Cardiac muscle cell (in vitro differentiated cells and primary cell): ENCODE measurements at regions not wholly inside any gene's neighbourhood (a gene's known extent, or its start where the extent isn't known, plus 50 kb on each side); places are given as distances from the start of the nearest gene placed in this dataset.

Source experiments
- DNase-seq, 2 donors: peaks; one replicate each; pipeline versions ENCODE4 v3.0.0 to v3.0.0-alpha.2; 2010 to 2017; ENCODE audit warnings: low read depth in 1 of 2, low spot score in 1 of 2
- H3K27ac ChIP-seq: fragments of 200-600 bp; sonication (generic); 2 replicates; pipeline ENCODE4 v1.5.1; 2016
- H3K27me3 ChIP-seq: fragments of 200-600 bp; sonication (generic); 2 replicates; pipeline ENCODE4 v1.6.0; 2016; ENCODE audit warnings: control low read depth
- H3K36me3 ChIP-seq: fragments of 200-600 bp; sonication (generic); 2 replicates; pipeline ENCODE4 v1.5.1; 2016; ENCODE audit warnings: control low read depth
- H3K4me1 ChIP-seq: fragments of 200-600 bp; sonication (generic); 2 replicates; pipeline ENCODE4 v1.8.1; 2017; ENCODE audit warnings: low read depth, mild to moderate bottlenecking, mixed run types
- H3K4me3 ChIP-seq: fragments of 200-600 bp; sonication (generic); 2 replicates; pipeline ENCODE4 v1.5.1; 2016; ENCODE audit warnings: mild to moderate bottlenecking
- H3K9me3 ChIP-seq: fragments of 200-600 bp; sonication (generic); 2 replicates; pipeline ENCODE4 v1.5.1; 2017; ENCODE audit warnings: low read depth, mild to moderate bottlenecking, control low read depth
- CTCF ChIP-seq: IDR thresholded peaks from 2 replicates; pipeline ENCODE4 v1.5.1; 2012; ENCODE audit warnings: low read depth, mild to moderate bottlenecking, low read length

DNA sequence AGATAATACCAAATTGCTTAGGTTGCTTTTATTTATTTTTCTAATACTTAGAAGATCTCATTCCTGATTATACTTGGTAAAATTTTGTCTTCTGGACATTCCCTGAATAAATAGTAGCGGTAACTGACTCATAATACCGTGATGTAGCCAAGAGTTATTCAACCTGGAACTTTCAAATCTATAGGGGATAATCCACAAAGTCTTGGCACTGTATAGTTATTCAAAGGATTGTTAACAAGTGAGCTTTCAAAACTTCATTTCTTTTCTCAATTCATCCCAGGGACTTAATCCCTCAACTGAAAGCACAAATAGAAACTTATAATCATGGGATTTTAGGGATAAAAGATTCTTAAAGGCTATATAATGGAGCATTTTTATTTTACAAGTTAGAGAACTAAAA is 1383.3 kb downstream of the FAM133A start:
- H3K9me3 ChIP-seq, result no peaks in the 10 kb centered on the region
- TF ChIP-seq CTCF, result no peak
- no peak overlapping the region for H3K27ac ChIP-seq
- no peaks in the 10 kb centered on the region for H3K27me3 ChIP-seq
- no peaks in the 10 kb centered on the region for H3K4me1 ChIP-seq
- DNase-seq, result peak in 1 of 2 donors; percentile 3
- H3K36me3 ChIP-seq, result no peaks in the 10 kb centered on the region
- no peak overlapping the region for H3K4me3 ChIP-seq

- no peaks in the 10 kb centered on the region for H3K27me3 ChIP-seq
- H3K9me3 ChIP-seq, result no peaks in the 10 kb centered on the region
- peak in 1 of 2 donors; percentile 73 for DNase-seq
- no peak overlapping the region for H3K27ac ChIP-seq
- H3K4me1 ChIP-seq, result no peaks in the 10 kb centered on the region
- no peaks in the 10 kb centered on the region for H3K36me3 ChIP-seq
- no peak for TF ChIP-seq CTCF
- H3K4me3 ChIP-seq, result no peak overlapping the region
These were observed 1384.8 kb downstream of the FAM133A start for GRCh38 chrX:95058815-95059214.

- Histone ChIP-seq H3K9me3 (no peaks in the 10 kb centered on the region), H3K4me3 (no peak overlapping the region), H3K4me1 (no peaks in the 10 kb centered on the region), H3K27me3 (no peaks in the 10 kb centered on the region), H3K27ac (no peak overlapping the region), H3K36me3 (no peaks in the 10 kb centered on the region)
- TF ChIP-seq CTCF, result no peak
- no peak for DNase-seq
These were observed 1385.9 kb downstream of the FAM133A start for GRCh38 chrX:95059909-95060308.

GRCh38 chrX:95063554-95063953 is 1389.5 kb downstream of the FAM133A start:
- Histone ChIP-seq H3K27ac (no peak overlapping the region), H3K27me3 (no peaks in the 10 kb centered on the region), H3K36me3 (no peaks in the 10 kb centered on the region), H3K9me3 (no peaks in the 10 kb centered on the region), H3K4me3 (no peak overlapping the region), H3K4me1 (peaks cover 4% of the 10 kb centered on the region)
- DNase-seq, result peak in 1 of 2 donors; percentile 40
- no peak for TF ChIP-seq CTCF

GRCh38 chrX:95065151-95065550 is 1391.1 kb downstream of the FAM133A start:
- Histone ChIP-seq H3K9me3 (no peaks in the 10 kb centered on the region), H3K4me3 (no peak overlapping the region), H3K27me3 (no peaks in the 10 kb centered on the region), H3K36me3 (no peaks in the 10 kb centered on the region), H3K27ac (no peak overlapping the region), H3K4me1 (peaks cover 4% of the 10 kb centered on the region)
- no peak for DNase-seq
- TF ChIP-seq CTCF, result no peak

- DNase-seq, result peak in 1 of 2 donors; percentile 2
- H3K27me3 ChIP-seq, result no peaks in the 10 kb centered on the region
- no peak overlapping the region for H3K27ac ChIP-seq
- no peaks in the 10 kb centered on the region for H3K9me3 ChIP-seq
- H3K4me1 ChIP-seq, result peaks cover 4% of the 10 kb centered on the region
- TF ChIP-seq CTCF, result peak; percentile 23
- H3K36me3 ChIP-seq, result no peaks in the 10 kb centered on the region
- H3K4me3 ChIP-seq, result no peak overlapping the region
These were observed 1397.0 kb downstream of the FAM133A start for GRCh38 chrX:95071052-95071451.
